HTR-8/SVneo (cell line): ENCODE measurements at regions not wholly inside any gene's neighbourhood (a gene's known extent, or its start where the extent isn't known, plus 50 kb on each side); places are given as distances from the start of the nearest gene placed in this dataset.
"Not testable (repeated sequence)": the region's sequence is repeated elsewhere in the genome, so short reads cannot be mapped to it uniquely, and the experiment has no call there.

ENCODE experiments used
- DNase-seq: peaks from one replicate; pipeline ENCODE4 v3.0.0; 2011; ENCODE audit warnings: low spot score, mixed read lengths; ENCODE audit not compliant: insufficient read length
- FAIRE-seq: peaks from 2 replicates; lab custom pipeline; 2011; peaks lifted over from hg19 to GRCh38; lab: Jason Lieb, UNC

- FAIRE-seq = no peak
These were observed 756.4 kb upstream of the SLITRK5 start for GRCh38 chr13:86914757-86915156.

DNA sequence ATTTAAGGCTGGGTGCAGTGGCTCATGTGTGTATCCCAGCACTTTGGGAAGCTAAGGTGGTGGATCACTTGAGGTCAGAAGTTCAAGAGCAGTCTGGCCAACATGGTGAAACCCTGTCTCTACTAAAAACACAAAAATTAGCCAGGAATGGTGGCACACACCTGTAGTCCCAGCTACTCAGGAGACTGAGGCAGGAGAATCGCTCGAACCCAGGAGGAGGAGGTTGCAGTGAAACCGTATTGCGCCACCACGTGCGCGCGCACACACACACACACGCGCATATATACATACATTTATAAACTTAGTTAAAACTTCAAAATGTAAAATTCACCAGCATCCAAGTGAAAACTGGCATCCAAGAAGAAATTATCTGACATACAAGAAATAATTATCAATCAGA is 753.7 kb upstream of the SLITRK5 start:
- DNase-seq, FAIRE-seq: not testable (repeated sequence)

More at GRCh38 chr13:86914757-86915156, 756.4 kb upstream of the SLITRK5 start:
- no peak for DNase-seq

DNA sequence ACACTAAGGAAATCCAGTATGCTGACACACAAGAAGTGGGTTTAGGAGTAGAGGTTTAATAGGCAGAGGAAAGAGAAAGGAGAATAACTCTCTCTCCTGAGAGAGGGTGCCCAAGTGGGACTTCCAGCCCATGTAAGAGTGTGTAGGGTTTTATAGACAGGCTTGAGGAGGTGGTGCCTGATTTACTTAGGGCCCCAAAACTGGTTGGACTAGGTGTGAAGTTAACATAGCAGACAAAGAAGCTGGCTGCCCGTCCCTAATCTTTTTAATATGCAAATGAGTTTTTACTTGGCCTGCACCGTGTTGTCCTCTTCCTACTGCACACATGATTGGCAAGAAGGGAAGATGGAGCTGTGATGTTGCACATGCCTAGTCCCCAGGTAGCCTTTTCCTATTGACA is 752.5 kb upstream of the SLITRK5 start:
- FAIRE-seq (no peak), DNase-seq (no peak)

DNA sequence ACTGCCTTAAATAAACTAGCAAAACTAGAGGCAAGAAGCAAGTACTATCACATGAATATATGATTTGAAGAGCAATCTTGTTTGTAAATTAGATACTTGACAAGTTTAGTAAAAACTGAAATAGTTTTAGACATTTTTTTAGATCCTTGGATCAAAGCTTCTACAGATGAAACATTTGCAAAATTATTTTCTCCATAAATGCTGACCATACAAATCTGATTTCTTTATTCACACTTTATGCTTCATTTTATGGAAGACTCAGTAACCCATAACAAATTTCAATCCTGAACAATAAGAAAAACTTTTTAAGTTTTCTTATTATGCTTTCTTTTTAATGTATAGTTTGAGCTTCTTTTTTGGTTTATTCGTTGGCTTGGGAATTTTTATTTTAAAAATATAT is 750.2 kb upstream of the SLITRK5 start:
- no peak for FAIRE-seq
- DNase-seq = no peak

- DNase-seq (peak; percentile 2), FAIRE-seq (no peak)
These were observed 748.2 kb upstream of the SLITRK5 start for GRCh38 chr13:86922936-86923335.

DNA sequence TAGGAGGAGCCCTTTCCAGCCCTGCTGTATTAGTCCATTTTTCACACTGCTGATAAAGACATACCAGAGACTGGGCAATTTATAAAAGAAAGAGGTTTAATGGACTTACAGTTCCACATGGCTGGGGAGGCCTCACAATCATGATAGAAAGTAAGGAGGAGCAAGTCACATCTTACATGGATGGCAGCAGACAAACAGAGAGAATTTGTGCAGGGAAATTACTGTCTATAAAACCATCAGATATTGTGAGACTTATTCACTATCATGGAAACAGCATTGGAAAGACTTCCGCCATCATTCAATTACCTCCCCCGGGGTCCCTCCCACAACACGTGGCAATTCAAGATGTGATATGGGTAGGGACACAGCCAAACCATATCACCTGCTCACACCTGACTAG is 744.3 kb upstream of the SLITRK5 start:
- not testable (repeated sequence) for FAIRE-seq

DNA sequence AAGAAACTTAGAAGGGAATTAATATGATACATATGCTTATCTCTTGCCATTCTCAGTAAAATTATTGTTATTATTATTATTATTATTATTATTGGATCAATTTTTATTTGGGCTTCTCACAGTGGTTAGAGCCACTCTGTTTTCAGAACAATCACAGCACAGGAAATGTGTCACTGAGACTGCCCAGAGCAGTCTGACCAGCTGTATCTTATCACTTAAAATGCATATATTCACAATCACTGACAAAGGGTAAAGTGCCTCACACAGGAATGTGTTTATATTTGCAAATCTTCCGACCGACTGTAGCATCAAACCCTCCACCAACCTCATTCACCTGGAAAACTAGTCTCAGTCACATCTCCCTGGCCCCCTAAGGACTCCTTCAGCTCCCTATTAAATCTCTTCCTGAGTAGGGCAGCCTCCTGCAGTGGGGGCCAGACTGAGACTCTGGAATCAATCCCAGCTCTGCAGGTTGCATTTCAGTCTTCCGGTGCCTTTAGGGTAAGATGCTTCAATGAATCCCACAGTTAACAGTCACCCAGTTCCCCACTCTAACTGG is 738.3 kb upstream of the SLITRK5 start:
- FAIRE-seq (no peak), DNase-seq (no peak)

More for the DNA sequence above, 744.3 kb upstream of the SLITRK5 start:
- DNase-seq = not testable (repeated sequence)

DNA sequence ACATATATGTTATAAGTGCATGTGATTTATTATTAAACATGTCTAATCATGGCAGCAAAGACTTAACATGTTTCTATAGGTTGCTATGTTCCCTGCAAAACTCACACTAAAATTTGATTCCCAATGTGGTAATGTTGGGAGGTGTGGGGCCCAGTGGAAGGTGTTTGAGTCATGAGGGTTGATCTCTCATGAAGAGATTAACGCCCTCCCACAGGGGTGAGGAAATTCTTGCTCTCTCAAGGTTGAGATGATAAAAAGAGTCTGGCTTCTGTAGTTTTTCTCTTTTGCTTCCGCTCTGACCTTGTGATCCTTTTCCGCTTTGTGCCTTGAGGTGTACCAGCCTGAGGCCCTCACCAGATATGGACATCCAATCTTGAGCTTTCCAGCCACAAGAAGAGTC is 737.5 kb upstream of the SLITRK5 start:
- FAIRE-seq (no peak), DNase-seq (no peak)

- FAIRE-seq (no peak), DNase-seq (no peak)
These were observed 733.9 kb upstream of the SLITRK5 start for GRCh38 chr13:86937316-86937715.

DNA sequence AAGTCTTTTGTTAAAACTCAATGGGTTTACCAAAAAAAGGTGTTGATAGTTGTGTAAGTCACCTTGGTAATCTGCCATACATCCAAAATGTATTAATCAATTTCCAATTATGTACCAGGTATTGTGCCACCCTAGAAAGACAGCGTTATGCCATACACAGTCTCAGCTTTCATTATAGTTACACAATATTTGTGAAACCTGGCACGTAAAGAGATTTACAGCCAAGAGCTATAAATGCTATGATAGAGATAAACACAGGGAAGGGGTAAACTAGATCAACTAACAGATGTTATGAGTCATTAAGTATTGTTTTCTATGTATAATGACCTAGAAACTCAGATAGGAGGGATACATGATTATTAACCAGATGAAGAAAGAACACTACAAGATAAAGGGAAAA is 725.6 kb upstream of the SLITRK5 start:
- DNase-seq (no peak), FAIRE-seq (no peak)

GRCh38 chr13:86946734-86947133 is 724.4 kb upstream of the SLITRK5 start:
- DNase-seq = no peak
- FAIRE-seq = no peak

DNA sequence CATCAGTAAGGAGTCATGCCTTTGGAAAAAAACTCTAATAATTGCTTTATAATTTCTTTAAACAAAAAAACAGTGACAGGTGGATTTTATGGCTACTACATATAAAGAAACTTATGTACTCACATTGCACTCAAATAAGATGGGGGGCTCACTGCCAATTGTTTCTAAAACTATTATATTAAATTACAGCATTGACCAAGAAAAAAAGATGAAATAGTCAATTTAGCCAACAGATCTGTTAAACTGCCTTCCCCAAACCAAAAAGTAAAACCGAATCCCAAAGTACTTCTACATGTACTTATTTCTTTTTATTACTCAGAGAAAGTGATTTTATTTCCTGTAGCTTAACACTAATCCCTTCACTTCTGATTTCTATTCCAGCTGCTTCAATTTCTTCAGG is 716.8 kb upstream of the SLITRK5 start:
- DNase-seq (no peak), FAIRE-seq (no peak)

- DNase-seq (no peak), FAIRE-seq (no peak)
These were observed 710.3 kb upstream of the SLITRK5 start for GRCh38 chr13:86960876-86961275.

DNA sequence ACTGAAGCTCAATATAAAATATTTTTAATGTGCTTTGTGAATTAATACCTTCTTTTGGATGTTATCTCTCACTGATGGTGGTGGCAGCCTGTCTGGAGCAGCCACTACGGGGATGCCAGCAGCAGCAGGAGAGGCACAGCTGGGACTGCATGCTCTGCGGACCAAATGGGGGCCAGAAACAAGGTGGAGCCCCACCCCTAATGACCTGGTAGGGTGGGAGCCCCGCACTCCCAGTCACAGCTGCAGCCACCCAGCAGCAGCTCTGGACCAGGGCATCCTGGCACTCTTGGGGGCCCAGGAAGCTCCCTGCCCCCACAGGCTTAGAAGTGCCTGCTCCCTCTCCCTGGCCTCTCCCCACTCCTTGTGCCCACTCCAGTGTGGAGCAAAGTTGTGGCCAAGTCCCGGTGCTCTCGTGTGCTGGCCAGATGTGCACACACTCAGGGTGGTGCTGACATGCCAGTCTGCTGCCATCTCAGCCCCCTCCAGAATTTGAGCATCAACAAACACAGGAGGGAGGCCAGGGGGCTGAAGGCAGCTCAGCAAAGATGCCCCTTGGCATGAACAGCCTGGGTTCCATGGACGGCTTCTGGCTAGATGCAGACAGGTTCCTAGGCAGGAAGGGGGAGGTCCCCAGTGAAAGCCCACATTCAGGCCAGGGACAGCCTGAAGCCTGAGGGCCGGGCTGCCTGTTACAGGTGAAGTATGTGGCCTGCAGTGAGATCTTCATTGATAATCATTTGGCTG is 696.7 kb upstream of the SLITRK5 start:
- FAIRE-seq = no peak
- no peak for DNase-seq

DNA sequence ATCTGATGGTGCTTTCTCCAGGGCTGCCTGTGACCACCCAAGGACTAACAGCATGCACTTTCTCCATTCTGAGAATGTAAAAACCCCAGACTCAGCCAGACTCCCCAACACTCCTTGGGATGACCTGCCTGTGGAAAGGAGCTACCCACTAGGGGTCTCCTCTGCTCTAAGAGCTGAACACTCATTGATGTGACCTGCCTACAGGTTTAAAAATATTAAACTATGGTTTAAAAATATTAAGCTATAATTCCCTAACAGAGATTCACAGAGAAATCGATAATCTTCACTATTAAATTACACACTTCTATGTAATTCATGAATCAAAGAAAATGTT is 696.2 kb upstream of the SLITRK5 start:
- DNase-seq (no peak), FAIRE-seq (no peak)

DNA sequence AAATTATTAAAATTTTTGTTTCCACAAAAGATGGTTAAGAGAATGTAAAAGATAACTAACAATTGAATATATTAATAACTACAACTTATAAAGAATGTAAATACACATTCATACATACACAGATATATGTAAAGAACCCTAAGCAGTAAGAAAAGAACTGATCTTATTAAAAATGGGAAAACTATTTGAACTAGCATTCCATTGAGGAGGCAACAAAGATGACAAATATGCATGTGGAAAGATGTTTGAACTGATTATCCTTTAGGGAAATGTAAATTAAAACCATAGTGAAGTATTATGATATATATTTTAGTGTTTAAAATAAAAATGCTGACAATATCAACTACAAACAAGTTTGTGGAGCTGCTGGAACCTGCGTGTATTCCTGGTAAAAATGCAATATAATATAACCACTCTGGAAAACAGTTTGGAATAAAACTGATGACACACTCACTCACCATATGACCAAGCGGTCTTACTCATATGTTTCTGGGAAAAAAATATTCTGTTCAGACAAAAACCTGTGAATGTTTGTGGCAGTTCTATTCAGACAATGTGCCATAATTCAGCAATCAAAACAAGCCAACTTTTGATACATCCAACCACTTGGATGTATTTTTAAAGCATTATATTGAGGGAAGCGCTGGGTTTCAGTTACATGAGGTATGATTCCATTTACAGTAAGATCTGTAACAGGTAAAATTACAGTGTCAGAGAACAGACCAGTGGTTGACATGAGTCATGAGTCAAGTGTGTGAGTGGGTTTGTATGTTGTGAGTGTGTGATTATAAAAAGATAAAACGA is 694.4 kb upstream of the SLITRK5 start:
- DNase-seq = no peak
- no peak for FAIRE-seq

DNA sequence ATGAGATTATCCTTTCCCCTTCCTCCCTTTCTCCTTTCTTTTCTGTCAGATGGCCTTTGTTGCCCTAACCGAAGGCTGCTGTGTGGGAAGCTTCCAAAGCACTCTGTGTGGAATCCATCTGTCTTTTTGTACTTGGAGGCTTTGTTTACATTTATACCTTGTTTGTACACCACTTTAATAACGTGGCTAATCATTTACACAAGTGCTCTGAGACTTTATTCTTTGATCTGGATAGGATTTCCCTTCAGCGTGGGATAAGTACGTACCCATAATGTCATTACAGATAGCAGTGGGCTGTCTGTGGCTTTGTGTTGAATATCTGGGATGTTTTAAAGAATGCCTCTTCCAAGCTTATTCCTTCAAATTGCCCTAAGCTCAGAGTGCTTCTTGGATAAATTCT is 684.7 kb upstream of the SLITRK5 start:
- FAIRE-seq = no peak
- no peak for DNase-seq

GRCh38 chr13:86992251-86992650 is 678.9 kb upstream of the SLITRK5 start:
- DNase-seq (no peak), FAIRE-seq (no peak)

DNA sequence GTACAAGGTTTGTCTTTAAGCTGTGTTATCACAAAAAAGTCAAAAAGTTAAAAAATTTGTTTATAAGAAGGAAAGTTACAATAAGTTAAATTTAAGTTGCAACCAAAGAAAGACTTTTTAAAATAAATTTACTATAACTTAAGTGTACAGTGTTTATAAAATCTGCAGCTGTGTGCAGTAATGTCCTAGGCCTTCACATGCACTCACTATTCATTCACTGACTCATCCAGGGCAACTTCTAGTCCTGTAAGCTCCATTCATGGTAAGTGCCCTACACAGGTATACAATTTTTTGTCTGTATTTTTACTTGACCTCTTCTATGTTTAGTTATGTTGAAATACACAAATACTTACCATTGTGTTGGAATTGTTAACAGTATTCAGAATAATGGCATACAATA is 667.9 kb upstream of the SLITRK5 start:
- DNase-seq (no peak), FAIRE-seq (no peak)

DNA sequence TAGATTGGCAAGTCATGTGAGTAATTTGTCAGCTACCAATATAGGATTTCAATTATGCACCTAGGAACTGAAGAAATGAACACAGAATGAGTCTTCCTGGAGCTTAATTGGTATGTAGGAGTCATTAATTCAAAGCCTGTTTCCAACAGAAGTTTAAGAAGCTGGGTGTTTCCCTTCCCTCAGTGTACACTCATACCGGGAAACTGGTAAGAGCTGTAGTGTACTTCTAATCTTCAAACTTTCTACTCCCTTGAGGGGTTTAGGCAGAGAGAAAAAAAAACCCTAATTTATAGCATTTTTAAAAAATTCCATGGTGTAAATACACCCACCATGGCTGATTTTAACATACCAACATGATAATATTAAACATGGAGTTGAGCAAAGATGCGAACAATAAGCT is 665.7 kb upstream of the SLITRK5 start:
- FAIRE-seq = no peak
- no peak for DNase-seq

GRCh38 chr13:87035526-87035925 is 635.6 kb upstream of the SLITRK5 start:
- FAIRE-seq (no peak), DNase-seq (no peak)
